Hepatocyte (in vitro differentiated cells): ENCODE measurements at regions not wholly inside any gene's neighbourhood (a gene's known extent, or its start where the extent isn't known, plus 50 kb on each side); places are given as distances from the start of the nearest gene placed in this dataset.

ENCODE experiments used
- CTCF ChIP-seq: fragments of 200-600 bp; sonication (generic); IDR thresholded peaks from 2 replicates; pipeline ENCODE4 v1.5.1; 2016; ENCODE audit warnings: antibody characterized with exemption, mild to moderate bottlenecking; ENCODE audit not compliant: poor library complexity
- EZH2 ChIP-seq: fragments of 200-600 bp; sonication (generic); IDR thresholded peaks from 2 replicates; pipeline ENCODE4 v1.6.1; 2016; ENCODE audit warnings: antibody characterized with exemption, mild to moderate bottlenecking, borderline replicate concordance

GRCh38 chr10:33115738-33116719, 158.0 kb upstream of the ITGB1 start:
- TF ChIP-seq EZH2: no peak
- TF ChIP-seq CTCF: peak; percentile 60
